ENCODE measurements at regions not wholly inside any gene's neighbourhood (a gene's known extent, or its start where the extent isn't known, plus 50 kb on each side); places are given as distances from the start of the nearest gene placed in this dataset.
"Not testable (repeated sequence)": the region's sequence is repeated elsewhere in the genome, so short reads cannot be mapped to it uniquely, and the experiment has no call there.

- no peak for FAIRE-seq
- no peak for DNase-seq (ENCODE audit: insufficient read length, low spot score)
Observed at GRCh38 chr3:127443581-127444375, 146.8 kb downstream of the TPRA1 start.

GRCh38 chr3:127442506-127442905 lies 148.0 kb downstream of the TPRA1 start:
- DNase-seq (ENCODE audit: insufficient read length, low spot score) (no peak), FAIRE-seq (no peak)

GRCh38 chr3:127441764-127442163 lies 148.8 kb downstream of the TPRA1 start:
- FAIRE-seq (no peak), DNase-seq (ENCODE audit: insufficient read length, low spot score) (no peak)

- DNase-seq (ENCODE audit: insufficient read length, low spot score) (no peak), FAIRE-seq (no peak)
Observed at GRCh38 chr3:127440384-127440783, 150.1 kb downstream of the TPRA1 start.

GRCh38 chr3:127439621-127440020 lies 150.9 kb downstream of the TPRA1 start:
- FAIRE-seq (no peak), DNase-seq (ENCODE audit: insufficient read length, low spot score) (no peak)

GRCh38 chr3:127438951-127439350 lies 151.1 kb upstream of the PRR20G start:
- DNase-seq (ENCODE audit: insufficient read length, low spot score), result no peak
- no peak for FAIRE-seq

- FAIRE-seq, result no peak
- DNase-seq (ENCODE audit: insufficient read length, low spot score), result no peak
Observed at GRCh38 chr3:127438371-127438770, 150.5 kb upstream of the PRR20G start.

- DNase-seq (ENCODE audit: insufficient read length, low spot score); FAIRE-seq: not testable (repeated sequence)
Observed at GRCh38 chr3:127435299-127435698, 147.5 kb upstream of the PRR20G start.

- FAIRE-seq (no peak), DNase-seq (ENCODE audit: insufficient read length, low spot score) (no peak)
Observed at GRCh38 chr3:127431066-127431465, 143.2 kb upstream of the PRR20G start.

GRCh38 chr3:127428344-127428997 lies 140.6 kb upstream of the PRR20G start:
- no peak for DNase-seq (ENCODE audit: insufficient read length, low spot score)
- no peak for FAIRE-seq

- no peak for FAIRE-seq
- no peak for DNase-seq (ENCODE audit: insufficient read length, low spot score)
Observed at GRCh38 chr3:127427666-127428065, 139.8 kb upstream of the PRR20G start.

GRCh38 chr3:127427156-127427555 lies 139.3 kb upstream of the PRR20G start:
- no peak for FAIRE-seq

GRCh38 chr3:127426444-127427153 lies 138.8 kb upstream of the PRR20G start:
- no peak for DNase-seq (ENCODE audit: insufficient read length, low spot score)

More at GRCh38 chr3:127427156-127427555, 139.3 kb upstream of the PRR20G start:
- no peak for DNase-seq (ENCODE audit: insufficient read length, low spot score)

GRCh38 chr3:127425505-127426443 lies 137.9 kb upstream of the PRR20G start:
- no peak for DNase-seq (ENCODE audit: insufficient read length, low spot score)
- FAIRE-seq, result no peak

More at GRCh38 chr3:127426444-127427153, 138.8 kb upstream of the PRR20G start:
- FAIRE-seq, result no peak

GRCh38 chr3:127424766-127425504 lies 137.1 kb upstream of the PRR20G start:
- FAIRE-seq, result no peak
- no peak for DNase-seq (ENCODE audit: insufficient read length, low spot score)

GRCh38 chr3:127423856-127424765 lies 136.3 kb upstream of the PRR20G start:
- DNase-seq (ENCODE audit: insufficient read length, low spot score), result no peak
- no peak for FAIRE-seq

- DNase-seq (ENCODE audit: insufficient read length, low spot score), result no peak
- no peak for FAIRE-seq
Observed at GRCh38 chr3:127422663-127423375, 135.0 kb upstream of the PRR20G start.

Data from HTR-8/SVneo (cell line).